IMR-90 (cell line): ENCODE measurements at regions not wholly inside any gene's neighbourhood (a gene's known extent, or its start where the extent isn't known, plus 50 kb on each side); places are given as distances from the start of the nearest gene placed in this dataset.

Experiments used
- ATAC-seq: fragments of 200-7000 bp; cut with Tn5 transposase; 2 replicates; pipeline ENCODE4 v1.9.1; 2020; ENCODE audit warnings: low read depth, mild to moderate bottlenecking, moderate library complexity
- BruUV-seq: library from RNA; stranded (reverse); fragments of 400-500 nt; replicated peaks from 2 replicates; lab custom pipeline; 2021; lab: Mats Ljungman, UMichigan
- CTCF ChIA-PET: fragments of 300-600 bp; formaldehyde crosslinking; extraction: SDS; loops from one replicate; lab custom pipeline; 2021; ENCODE audit warnings: antibody characterized with exemption; lab: Yijun Ruan, JAX
- POLR2A ChIA-PET: fragments of 300-600 bp; sonication (Branson Sonifier 250); formaldehyde crosslinking; loops from one replicate; lab custom pipeline; 2022; ENCODE audit warnings: antibody characterized with exemption; ENCODE audit not compliant: unreplicated experiment; lab: Charles Lee
- DNase-seq: peaks from one replicate; pipeline ENCODE4 v3.0.0; 2013
- H2AFZ ChIP-seq: replicated peaks from 2 replicates; pipeline ENCODE3; 2013; ENCODE audit warnings: low read length, mild to moderate bottlenecking; ENCODE audit not compliant: poor library complexity
- H2AK5ac ChIP-seq: 2 replicates; pipeline ENCODE4 v1.6.1; 2013; ENCODE audit warnings: low read depth, low read length, inconsistent platforms
- H2AK9ac ChIP-seq: replicated peaks from 2 replicates; pipeline ENCODE3; 2013; ENCODE audit warnings: mild to moderate bottlenecking, low read depth, low read length, moderate library complexity; ENCODE audit not compliant: poor library complexity
- H2BK120ac ChIP-seq: 2 replicates; pipeline ENCODE4 v1.6.1; 2013; ENCODE audit warnings: low read depth, low read length, inconsistent platforms
- H2BK15ac ChIP-seq: 3 replicates; pipeline ENCODE4 v1.6.1; 2013; ENCODE audit warnings: low read depth, low read length, inconsistent platforms
- H2BK20ac ChIP-seq: 2 replicates; pipeline ENCODE4 v1.6.1; 2013; ENCODE audit warnings: low read depth, mild to moderate bottlenecking, inconsistent platforms, low read length, moderate library complexity
- H2BK5ac ChIP-seq: 2 replicates; pipeline ENCODE4 v1.6.1; 2013; ENCODE audit warnings: mild to moderate bottlenecking, low read depth, low read length, inconsistent platforms; ENCODE audit not compliant: poor library complexity, severe bottlenecking
- H3K14ac ChIP-seq: replicated peaks from 2 replicates; pipeline ENCODE4 v1.6.1; 2013; ENCODE audit warnings: low read depth, low read length, inconsistent platforms
- H3K18ac ChIP-seq: 2 replicates; pipeline ENCODE4 v1.6.1; 2013; ENCODE audit warnings: low read depth, low read length, control low read depth
- H3K23ac ChIP-seq: 2 replicates; pipeline ENCODE4 v1.6.1; 2013; ENCODE audit warnings: low read depth, low read length, inconsistent platforms
- H3K27ac ChIP-seq: 2 replicates; pipeline ENCODE4 v1.5.1; 2013; ENCODE audit warnings: mild to moderate bottlenecking, control low read depth, low read length; ENCODE audit not compliant: insufficient read depth
- H3K27me3 ChIP-seq: 2 replicates; pipeline ENCODE4 v1.6.1; 2013; ENCODE audit warnings: low read length; ENCODE audit not compliant: control insufficient read depth, insufficient read depth
- H3K36me3 ChIP-seq: 2 replicates; pipeline ENCODE4 v1.6.1; 2013; ENCODE audit warnings: low read length, mixed read lengths; ENCODE audit not compliant: control insufficient read depth, insufficient read depth
- H3K4ac ChIP-seq: 2 replicates; pipeline ENCODE4 v1.6.1; 2013; ENCODE audit warnings: low read depth, low read length, inconsistent platforms
- H3K4me1 ChIP-seq: 2 replicates; pipeline ENCODE4 v1.6.1; 2013; ENCODE audit warnings: low read length, mixed read lengths; ENCODE audit not compliant: control insufficient read depth, insufficient read depth
- H3K4me2 ChIP-seq: 2 replicates; pipeline ENCODE4 v1.6.1; 2013; ENCODE audit warnings: low read depth, mild to moderate bottlenecking, control low read depth, low read length, moderate library complexity
- H3K4me3 ChIP-seq: 2 replicates; pipeline ENCODE4 v1.5.1; 2013; ENCODE audit warnings: low read depth, mild to moderate bottlenecking, control low read depth, low read length, moderate library complexity; ENCODE audit not compliant: insufficient read depth
- H3K56ac ChIP-seq: 2 replicates; pipeline ENCODE4 v1.6.1; 2013; ENCODE audit warnings: low read length, inconsistent platforms; ENCODE audit not compliant: insufficient read depth; ENCODE audit errors: extremely low read depth
- H3K79me1 ChIP-seq, 2 experiments: 2 replicates each; pipeline ENCODE4 v1.6.1; 2013; ENCODE audit warnings: low read length in 2 of 2, inconsistent platforms in 1 of 2, low read depth in 1 of 2
- H3K9ac ChIP-seq: 2 replicates; pipeline ENCODE4 v1.6.1; 2013; ENCODE audit warnings: low read depth, low read length, control low read depth
- H3K9me1 ChIP-seq: 2 replicates; pipeline ENCODE4 v1.6.1; 2013; ENCODE audit warnings: low read length, inconsistent platforms; ENCODE audit not compliant: insufficient read depth
- H3K9me3 ChIP-seq: 2 replicates; pipeline ENCODE4 v1.6.1; 2013; ENCODE audit warnings: low read length; ENCODE audit not compliant: control insufficient read depth, insufficient read depth
- H4K20me1 ChIP-seq: 2 replicates; pipeline ENCODE4 v1.6.1; 2013; ENCODE audit warnings: low read length, inconsistent platforms; ENCODE audit not compliant: insufficient read depth
- H4K5ac ChIP-seq: 2 replicates; pipeline ENCODE4 v1.6.1; 2013; ENCODE audit warnings: mild to moderate bottlenecking, low read depth, low read length, control low read depth
- H4K8ac ChIP-seq, 2 experiments: 2 replicates each; pipeline ENCODE4 v1.6.1; 2013; ENCODE audit warnings: low read depth in 2 of 2, low read length in 2 of 2, control low read depth in 1 of 2, inconsistent platforms in 1 of 2
- H4K91ac ChIP-seq: 2 replicates; pipeline ENCODE4 v1.6.1; 2013; ENCODE audit warnings: low read depth, low read length, inconsistent platforms; ENCODE audit not compliant: insufficient read depth
- CEBPB ChIP-seq: IDR thresholded peaks from 2 replicates; pipeline ENCODE4 v1.6.1; 2012; ENCODE audit warnings: low read depth, low read length, improper control_type of control experiment
- CHD1 ChIP-seq: IDR thresholded peaks from 2 replicates; pipeline ENCODE4 v1.6.1; 2012; ENCODE audit warnings: low read depth, low read length, improper control_type of control experiment
- MAZ ChIP-seq: IDR thresholded peaks from 2 replicates; pipeline ENCODE4 v1.6.1; 2012; ENCODE audit warnings: low read depth, mild to moderate bottlenecking, low read length, improper control_type of control experiment, moderate library complexity, borderline replicate concordance
- MXI1 ChIP-seq: IDR thresholded peaks from 2 replicates; pipeline ENCODE4 v1.6.1; 2012; ENCODE audit warnings: low read depth, mild to moderate bottlenecking, low read length, moderate library complexity, borderline replicate concordance
- RAD21 ChIP-seq: IDR thresholded peaks from 2 replicates; pipeline ENCODE4 v1.6.1; 2012; ENCODE audit warnings: low read length, improper control_type of control experiment
- RCOR1 ChIP-seq: IDR thresholded peaks from 2 replicates; pipeline ENCODE4 v1.6.1; 2012; ENCODE audit warnings: mild to moderate bottlenecking, low read length, improper control_type of control experiment; ENCODE audit not compliant: insufficient replicate concordance
- RFX5 ChIP-seq: IDR thresholded peaks from 2 replicates; pipeline ENCODE4 v1.8.0; 2012; ENCODE audit warnings: low read depth, mild to moderate bottlenecking, low read length, moderate library complexity
- SMC3 ChIP-seq: fragments of 150-350 bp; IDR thresholded peaks from 2 replicates; pipeline ENCODE4 v1.6.1; 2016; ENCODE audit warnings: low read depth, mild to moderate bottlenecking, antibody characterized with exemption, low read length, moderate library complexity
- dilution Hi-C: fragments of 300-500 bp; cut with HindIII; formaldehyde crosslinking; loops from one replicate; pipeline ENCODE4 v1.14.3; 2018; ENCODE audit warnings: low sequenced_read_pairs; ENCODE audit not compliant: unreplicated experiment
- in situ Hi-C: fragments of 300-500 bp; cut with MboI; formaldehyde crosslinking; loops from 3 replicates; pipeline ENCODE4 v1.14.3; 2019; ENCODE audit warnings: low sequenced_read_pairs, inconsistent platforms, mixed read lengths
- intact Hi-C: fragments of 100-400 bp; cut with micrococcal nuclease; formaldehyde crosslinking; loops from 2 replicates; pipeline ENCODE4 v1.10.0; 2022
- TF ChIP-seq, protein P1 (sequence below): fragments of 150-350 bp; IDR thresholded peaks from 2 replicates; pipeline ENCODE4 v1.6.1; 2016; ENCODE audit warnings: low read depth, mild to moderate bottlenecking, low read length, moderate library complexity, borderline replicate concordance

DNA sequence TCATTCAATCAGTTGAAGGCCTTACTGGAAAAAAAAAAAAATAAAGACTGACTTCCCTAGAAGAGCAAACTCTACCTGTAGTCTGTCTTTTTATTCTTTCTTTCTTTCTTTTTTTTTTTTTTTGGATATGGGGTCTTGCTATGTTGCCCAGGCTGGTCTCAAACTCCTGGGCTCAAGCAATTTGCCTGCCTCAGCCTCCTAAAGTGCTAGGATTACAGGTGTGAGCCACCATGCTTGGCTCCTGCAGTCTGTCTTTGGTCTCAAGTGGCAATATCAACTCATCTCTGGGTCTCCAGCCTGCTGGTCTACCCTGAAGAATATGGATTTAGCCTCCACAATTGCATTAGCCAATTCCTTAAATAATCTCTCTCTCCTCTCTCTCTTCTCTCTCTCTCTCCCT is 167.7 kb upstream of the P2RY1 start:
- dilution Hi-C loops = no loop called here
- BruUV-seq = no TSS peak
- in situ Hi-C loops = no loop called here

More for the DNA sequence above, 167.7 kb upstream of the P2RY1 start:
- intact Hi-C loops = no loop called here
- no peak overlapping the region for H2BK15ac ChIP-seq
- no peaks in the 10 kb centered on the region for H3K9me3 ChIP-seq
- DNase-seq (no peak), ATAC-seq (no peak)
- CTCF ChIA-PET = interaction anchor here (0.6 kb wide), 1 partner anchor 28 kb away, joined by 3 read pairs; no protein-coding TSS in a partner anchor
- H3K4me1 ChIP-seq = no peaks in the 10 kb centered on the region
- no peak overlapping the region for H3K14ac ChIP-seq
- H2BK5ac ChIP-seq = no peak overlapping the region
- no peak overlapping the region for H3K56ac ChIP-seq
- H4K8ac ChIP-seq = no peak overlapping the region
- H2AK9ac ChIP-seq = no peak overlapping the region
- no peaks in the 10 kb centered on the region for H3K27me3 ChIP-seq
- H3K79me1 ChIP-seq = no peaks in the 10 kb centered on the region
- no peak overlapping the region for H2BK120ac ChIP-seq
- no peak overlapping the region for H3K23ac ChIP-seq
- H4K5ac ChIP-seq = no peak overlapping the region
- H3K27ac ChIP-seq = no peak overlapping the region
- no peak overlapping the region for H3K9ac ChIP-seq
- no peak overlapping the region for H4K91ac ChIP-seq
- POLR2A ChIA-PET = no interaction called here
- H3K4me2 ChIP-seq = no peak overlapping the region
- H3K9me1 ChIP-seq = no peaks in the 10 kb centered on the region
- H4K20me1 ChIP-seq = no peaks in the 10 kb centered on the region
- H2AFZ ChIP-seq = no peak overlapping the region
- no peak overlapping the region for H3K4ac ChIP-seq
- no peak overlapping the region for H3K18ac ChIP-seq
- H2AK5ac ChIP-seq = no peak overlapping the region
- H3K36me3 ChIP-seq = no peaks in the 10 kb centered on the region
- H3K4me3 ChIP-seq = no peak overlapping the region
- no peak for TF ChIP-seq MAZ
- no peak for TF ChIP-seq SMC3
- TF ChIP-seq MXI1 = no peak
- no peak for TF ChIP-seq RAD21
- TF ChIP-seq, protein P1, sequence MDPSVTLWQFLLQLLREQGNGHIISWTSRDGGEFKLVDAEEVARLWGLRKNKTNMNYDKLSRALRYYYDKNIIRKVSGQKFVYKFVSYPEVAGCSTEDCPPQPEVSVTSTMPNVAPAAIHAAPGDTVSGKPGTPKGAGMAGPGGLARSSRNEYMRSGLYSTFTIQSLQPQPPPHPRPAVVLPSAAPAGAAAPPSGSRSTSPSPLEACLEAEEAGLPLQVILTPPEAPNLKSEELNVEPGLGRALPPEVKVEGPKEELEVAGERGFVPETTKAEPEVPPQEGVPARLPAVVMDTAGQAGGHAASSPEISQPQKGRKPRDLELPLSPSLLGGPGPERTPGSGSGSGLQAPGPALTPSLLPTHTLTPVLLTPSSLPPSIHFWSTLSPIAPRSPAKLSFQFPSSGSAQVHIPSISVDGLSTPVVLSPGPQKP = no peak
- no peak for TF ChIP-seq CEBPB
- no peak for TF ChIP-seq CHD1
- TF ChIP-seq RCOR1 = no peak
- TF ChIP-seq RFX5 = no peak
- no peak overlapping the region for H2BK20ac ChIP-seq
